Urothelium cell line (cell line): ENCODE measurements at regions not wholly inside any gene's neighbourhood (a gene's known extent, or its start where the extent isn't known, plus 50 kb on each side); places are given as distances from the start of the nearest gene placed in this dataset.

Source experiments
- DNase-seq: peaks from one replicate; pipeline ENCODE4 v3.0.0; 2011; ENCODE audit warnings: low spot score, mixed read lengths
- FAIRE-seq: peaks from 2 replicates; lab custom pipeline; 2011; peaks lifted over from hg19 to GRCh38; lab: Jason Lieb, UNC

DNA sequence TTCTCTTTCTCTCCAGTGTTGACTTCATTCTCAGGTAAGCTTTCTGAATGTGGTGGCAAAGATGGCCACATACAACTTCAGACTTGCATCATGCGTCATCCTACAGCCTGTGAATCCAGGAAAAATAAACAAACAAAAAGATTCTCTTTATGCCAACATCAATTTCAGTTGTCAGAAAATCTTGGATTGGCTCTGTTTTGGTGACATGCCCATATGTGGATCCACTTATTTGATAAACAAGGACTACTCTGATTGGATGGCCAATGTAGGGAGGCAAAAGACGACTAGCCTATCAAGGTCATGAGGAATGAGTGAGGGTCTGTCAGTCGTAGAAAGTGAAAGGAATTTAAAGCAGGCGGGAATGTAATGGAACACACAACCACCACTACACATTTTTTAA is 866.6 kb downstream of the USP25 start:
- no peak for DNase-seq
- FAIRE-seq = no peak

DNA sequence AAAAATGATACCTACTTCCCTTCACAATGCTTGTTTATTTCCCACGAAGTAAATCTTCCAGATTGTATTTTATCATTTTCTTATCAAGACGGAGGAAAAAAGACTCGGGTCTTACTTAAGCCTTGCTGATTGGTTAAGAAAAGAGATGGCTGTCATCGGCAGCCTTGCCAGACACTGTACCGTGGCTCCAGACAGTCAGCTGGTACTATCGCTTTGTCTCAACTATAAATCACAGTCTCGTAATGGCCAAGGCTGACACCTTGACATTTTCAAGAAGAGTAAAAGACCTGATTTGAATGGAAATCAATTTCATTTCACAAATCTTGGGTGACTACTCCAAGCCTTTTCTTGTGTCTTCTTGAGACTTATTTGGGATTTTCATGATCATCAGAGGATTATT is 868.0 kb downstream of the USP25 start:
- FAIRE-seq = no peak

DNA sequence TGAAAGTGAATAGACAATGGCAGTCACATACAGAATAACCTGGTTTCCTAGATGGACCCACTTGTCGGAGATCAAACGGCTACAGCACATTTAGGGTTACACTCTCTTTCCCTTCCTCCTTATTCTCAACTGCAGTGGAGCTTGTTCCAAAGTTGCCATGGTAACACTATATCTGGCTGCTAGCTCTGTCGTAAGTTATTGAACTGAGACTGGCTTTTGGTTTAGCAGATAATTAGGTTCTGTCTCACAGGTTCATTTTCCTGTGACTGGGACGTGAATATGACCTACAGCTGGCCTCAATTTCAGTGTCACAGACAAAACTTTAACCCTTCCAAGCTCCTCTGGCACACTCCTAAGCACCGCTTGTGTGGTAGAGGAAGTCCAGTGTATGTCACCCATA is 875.8 kb downstream of the USP25 start:
- no peak for DNase-seq
- FAIRE-seq = no peak

More for the DNA sequence above, 868.0 kb downstream of the USP25 start:
- no peak for DNase-seq

DNA sequence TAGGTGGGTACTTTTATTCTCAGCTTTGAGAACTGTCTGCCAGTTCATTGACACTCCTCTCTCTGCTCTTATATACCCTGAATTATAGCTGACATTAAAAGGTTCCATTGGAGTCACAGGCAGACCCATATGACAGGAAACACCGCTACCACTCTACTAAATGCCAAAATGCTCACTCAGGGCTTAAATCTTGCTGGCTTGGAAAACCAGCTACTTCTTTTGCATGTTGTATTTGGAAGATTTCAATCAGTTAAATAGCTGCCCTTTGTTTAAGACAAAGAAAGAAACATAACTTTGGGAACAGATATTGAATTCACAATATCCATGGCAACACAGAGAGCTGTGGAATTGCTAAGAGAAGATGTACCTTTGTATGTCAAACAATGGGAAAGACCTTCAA is 876.5 kb downstream of the USP25 start:
- DNase-seq (no peak), FAIRE-seq (no peak)

DNA sequence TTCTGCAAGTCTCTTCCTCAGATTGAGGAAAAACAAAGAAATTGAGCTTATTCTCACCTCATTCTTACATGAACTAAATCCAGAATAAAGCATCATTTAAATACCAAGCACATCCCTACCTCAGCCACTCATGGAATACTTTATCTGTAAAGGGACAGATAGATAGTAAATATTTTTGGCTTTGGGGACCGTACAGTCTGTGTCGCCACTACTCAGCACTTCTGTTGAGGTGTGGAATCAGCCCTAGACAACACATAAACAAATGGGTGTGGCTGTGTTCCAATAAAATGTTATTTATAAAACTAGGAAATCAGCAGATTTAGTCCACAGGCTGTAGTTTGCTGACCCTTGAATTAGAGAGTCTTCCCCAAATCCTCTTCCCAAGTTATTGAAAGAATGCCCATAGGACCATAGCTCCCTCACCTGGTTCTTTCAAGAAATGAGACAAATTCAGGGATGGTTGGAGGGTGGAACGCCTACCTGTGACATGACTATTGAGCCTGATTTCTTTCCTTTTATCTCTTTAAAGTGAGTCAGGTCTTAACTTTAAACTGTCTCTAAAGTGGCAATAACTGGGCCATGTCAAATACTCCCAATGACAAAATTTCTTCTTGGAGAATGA is 878.5 kb downstream of the USP25 start:
- DNase-seq (no peak), FAIRE-seq (no peak)

DNA sequence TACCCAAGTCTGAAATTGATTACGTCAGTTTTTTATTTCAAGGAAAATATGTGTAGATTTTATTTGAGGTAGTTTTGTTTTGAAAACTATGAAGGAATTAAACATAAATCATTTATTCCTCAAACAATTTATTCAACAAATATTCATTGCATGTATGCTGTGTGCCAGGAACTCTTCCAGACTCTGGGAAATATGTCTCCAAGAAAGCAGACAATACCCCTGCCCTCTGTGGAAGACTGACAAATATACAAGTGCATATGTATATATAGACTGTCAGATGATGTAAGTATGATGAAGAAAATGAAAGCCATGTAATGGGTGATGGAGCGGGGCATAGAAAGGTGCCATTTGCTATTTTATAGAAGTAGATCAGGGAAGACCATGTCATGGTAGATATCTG is 889.5 kb downstream of the USP25 start:
- FAIRE-seq (no peak), DNase-seq (no peak)

DNA sequence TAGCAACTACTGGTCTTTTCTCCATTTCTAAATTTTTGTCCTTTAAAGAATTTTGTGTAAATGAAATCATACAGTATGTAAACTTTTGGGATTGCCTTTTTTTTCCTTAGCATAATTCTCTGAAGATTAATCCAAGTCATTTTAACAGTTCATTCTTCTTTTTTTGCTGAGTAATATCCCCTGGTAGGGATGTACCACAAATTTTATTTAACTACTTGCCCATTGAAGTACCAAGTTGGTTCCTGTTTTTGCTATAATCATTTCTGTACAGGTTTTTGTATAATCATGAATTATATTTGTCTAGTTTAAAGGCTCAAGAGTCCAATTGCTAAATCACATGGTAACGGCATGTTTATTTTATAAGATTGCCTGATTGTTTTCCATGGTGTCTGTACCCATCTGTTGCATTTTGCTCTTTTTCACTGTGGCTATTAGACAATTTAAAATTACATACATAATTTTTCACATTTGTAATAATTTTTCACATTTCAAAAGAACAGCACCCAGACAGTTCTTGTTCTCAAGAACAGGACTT is 891.1 kb downstream of the USP25 start:
- DNase-seq (no peak), FAIRE-seq (no peak)

DNA sequence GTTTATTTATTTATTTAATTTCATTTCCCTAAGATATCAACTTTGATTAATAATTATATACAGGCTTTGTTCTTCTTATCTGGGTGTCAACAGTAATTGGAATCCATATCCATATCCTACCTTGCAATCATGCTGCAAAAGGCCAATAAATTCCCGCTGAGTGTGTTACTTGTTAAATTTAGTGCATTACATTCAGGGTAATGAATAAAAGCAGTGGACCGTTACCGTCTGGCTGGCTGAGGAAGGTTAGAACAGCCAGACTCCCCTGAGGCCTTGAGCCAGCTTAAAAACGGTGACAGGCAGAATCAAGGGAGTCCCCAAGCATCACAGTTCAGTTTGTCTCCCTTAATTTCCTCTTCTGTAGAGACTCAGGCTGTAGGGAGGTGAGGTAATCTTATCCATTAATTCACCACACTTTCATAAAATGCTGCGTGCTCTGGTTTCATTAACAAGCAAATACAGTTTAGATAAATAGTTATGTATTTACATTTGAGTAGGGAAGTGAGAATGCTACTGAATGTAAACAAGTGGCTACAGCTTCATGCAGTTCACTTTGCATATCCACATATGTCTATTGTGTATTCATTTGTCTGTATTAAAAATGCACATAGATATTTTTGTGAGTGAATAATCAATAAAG is 888.2 kb upstream of the CXADR start:
- FAIRE-seq = no peak

DNA sequence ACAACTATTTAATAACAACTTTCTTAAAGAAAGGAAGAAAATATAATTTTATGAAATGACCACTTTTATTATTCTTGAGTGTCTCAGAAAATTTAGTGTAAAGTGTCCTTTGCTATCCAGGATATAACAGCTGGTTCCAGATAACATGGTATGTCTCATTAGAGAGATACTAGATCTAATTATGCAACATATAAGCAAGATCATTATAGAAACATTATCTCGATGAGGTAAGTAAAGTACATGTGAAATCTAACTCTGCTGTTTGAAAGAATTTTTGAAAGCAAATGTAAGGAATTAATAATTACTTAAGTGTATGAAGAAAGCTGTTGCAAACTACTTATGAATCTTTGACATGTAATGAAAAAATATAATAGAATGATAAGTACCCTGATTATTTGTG is 887.4 kb upstream of the CXADR start:
- FAIRE-seq (no peak), DNase-seq (no peak)

More for the DNA sequence above, 888.2 kb upstream of the CXADR start:
- DNase-seq = no peak

DNA sequence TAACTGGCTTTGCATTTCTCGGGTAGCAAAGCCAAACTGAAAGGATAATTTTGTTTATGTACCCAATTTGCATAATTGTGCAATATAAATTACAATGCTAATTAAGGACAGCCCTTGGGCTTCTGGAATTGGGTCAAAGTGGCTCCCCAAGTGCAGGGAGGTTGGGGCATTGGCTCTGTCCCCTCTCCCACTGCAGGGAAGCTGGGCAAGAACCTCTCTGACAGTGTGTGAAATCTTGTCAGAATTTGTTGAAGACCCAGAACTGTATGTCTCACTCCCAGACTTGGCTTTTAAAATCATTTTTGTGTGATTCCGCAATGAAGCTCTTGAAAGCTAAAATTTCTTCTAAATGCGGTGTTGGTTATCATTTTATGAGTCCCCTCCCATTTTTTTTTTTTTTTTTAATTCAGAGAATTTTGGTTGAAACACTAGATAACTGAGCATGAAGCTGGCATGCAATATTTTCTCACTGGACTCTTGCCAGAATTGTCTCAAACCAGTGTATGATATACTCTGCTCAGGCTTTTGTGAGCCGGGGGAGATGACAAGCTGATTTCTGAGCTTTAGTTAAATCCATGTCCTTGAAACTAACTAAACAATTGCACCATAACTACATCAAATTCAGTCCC is 878.9 kb upstream of the CXADR start:
- FAIRE-seq (no peak), DNase-seq (no peak)

DNA sequence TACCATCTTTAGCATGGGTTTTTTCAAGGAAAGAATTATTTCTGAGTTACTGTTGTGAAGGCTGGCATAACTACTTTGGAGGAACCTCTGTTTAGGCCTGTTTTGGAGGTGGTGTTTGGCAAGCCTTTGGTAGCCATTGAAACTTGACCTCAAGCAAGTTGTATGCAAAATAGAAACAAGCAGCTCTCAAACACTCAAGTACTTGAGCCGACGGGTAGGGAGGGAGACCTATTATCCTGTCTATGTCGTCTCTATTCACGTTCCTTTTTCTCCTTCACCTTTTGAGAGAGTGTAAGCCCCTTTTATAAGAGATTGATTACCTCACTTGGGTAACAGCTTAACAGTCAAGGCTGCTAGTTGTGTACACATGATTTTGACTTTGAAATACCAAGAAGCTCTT is 878.3 kb upstream of the CXADR start:
- DNase-seq (no peak), FAIRE-seq (no peak)

DNA sequence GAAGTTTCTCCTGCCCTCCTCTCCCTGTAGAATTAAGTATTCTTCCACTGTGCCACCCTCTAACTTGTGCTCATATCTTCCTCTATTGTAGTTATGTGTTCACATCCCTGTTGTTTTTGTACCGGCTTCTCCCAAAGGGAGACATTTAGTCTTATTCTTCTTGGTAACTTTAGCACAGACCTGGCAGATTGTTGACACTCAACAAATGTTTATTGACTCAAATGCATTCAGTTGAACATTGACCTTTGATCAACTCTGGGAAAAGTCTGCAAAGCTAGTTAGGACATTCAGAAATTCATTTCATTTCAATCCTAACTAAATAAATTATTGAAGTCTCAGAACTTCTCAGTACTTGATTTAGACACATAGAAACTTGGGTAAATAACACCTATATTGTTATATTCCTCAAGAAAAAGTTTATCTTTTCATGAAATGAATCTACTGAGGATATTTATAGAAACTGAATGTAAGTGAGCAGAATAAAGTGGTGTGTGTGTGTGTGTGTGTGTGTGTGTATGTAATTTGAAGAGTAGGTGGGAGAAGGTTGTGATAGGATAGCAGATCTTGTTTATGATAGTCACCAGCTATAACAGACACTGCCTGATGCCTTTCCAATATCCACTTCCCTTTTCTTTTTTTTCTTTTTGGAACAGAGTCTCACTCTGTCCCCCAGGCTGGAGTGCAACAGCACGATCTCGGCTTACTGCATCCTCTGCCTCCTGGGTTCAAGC is 872.4 kb upstream of the CXADR start:
- DNase-seq (no peak), FAIRE-seq (no peak)

DNA sequence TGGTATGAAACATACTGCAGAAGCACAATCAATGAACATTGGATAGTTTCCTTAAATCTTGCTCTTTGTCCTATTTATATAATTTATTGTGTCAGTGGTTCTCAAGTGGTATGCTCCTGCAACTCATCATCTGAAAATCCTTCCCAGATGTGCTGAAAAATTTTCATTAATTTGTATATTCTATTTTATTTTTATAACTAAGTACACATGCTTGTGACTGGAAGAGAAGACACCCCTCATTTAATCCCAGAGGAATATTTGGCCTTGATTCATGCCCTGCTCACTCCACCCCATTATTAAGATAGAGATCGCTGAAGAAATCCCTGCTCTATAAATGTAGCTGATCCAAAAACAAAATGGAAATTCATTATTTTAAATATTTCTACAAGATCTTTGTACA is 870.5 kb upstream of the CXADR start:
- FAIRE-seq (no peak), DNase-seq (no peak)

DNA sequence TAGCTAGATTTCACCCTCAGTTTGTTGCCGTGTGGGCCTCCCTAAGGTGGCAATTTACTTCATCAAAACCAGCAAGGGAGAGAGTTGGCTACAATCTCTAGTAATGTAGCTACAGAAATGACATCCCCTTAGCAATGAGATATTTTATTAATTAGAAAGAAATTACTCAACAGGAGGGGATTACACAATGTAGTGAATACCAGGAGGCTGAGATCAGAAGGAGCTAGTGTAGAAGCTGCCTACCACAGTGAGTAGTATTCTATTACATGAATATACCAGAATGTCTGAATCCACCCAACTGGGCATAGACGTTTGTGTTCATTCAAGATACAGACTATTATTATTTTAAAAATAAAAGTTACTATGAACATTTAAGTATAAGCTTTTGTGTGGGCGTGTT is 868.2 kb upstream of the CXADR start:
- FAIRE-seq = no peak
- no peak for DNase-seq

DNA sequence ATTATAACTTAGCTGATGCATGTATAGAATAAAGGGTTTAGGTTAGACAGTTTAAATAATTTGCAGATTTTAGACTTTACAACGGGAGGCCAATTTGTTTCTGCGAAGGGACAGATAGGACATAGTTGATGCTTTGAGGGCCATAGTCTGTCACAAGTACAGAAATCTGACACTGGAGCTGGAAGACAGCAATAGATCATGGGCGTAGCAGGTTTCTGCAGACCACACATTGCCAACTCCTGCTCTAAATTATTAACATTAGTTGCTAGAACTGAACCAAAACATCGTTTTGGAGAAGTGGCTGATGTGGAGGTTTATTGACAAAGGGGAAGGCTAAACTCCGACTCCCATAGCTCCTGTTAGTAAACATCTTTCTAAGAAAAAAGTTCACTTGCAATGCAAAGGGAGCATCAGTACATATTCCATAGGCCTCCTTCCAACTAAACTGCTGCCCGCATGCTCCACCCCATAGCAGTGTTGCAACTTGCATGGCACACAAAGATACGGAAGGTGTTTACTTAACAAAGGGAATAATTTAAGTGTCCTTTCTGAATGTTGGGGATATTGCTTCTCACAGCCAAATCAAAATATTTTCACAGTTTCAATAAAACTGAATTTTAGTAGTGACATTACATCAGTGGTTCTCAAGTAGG is 862.0 kb upstream of the CXADR start:
- DNase-seq (no peak), FAIRE-seq (no peak)

DNA sequence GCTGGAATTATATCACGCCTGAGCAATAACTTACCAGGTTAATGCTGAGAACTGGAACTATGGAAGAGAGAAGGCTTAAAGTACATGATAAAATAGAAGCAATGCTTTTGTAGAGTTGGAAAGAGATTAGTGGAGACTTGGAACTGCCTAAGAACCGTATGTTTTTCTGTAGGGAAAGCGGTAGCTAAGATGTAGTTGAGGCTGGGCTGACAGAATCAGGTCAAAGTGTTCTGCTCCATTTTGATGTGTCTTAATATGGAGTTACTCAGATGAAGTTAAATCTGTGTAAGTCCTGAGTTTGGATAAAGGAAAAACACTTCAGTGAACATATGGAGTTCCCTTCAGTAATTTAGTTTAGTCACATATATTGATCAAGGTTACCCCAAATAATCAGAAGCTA is 860.9 kb upstream of the CXADR start:
- FAIRE-seq = no peak

DNA sequence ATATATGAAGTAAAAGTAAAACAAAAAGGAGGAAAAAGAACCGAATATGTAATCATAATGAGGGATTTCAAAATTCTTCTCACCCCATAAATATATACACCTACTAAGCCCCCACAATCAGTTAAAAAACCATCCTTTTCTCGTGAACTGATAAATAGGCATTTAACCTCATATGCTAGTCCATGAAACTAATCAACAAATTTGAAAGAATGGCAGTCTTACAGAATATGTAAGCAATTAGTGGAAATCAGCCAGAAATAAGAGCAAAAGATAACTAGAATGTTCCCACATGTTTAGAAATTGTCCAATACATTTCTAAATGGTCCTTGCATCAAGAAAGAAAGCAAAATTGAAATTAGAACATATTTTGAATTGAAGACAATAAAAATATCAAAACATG is 849.4 kb upstream of the CXADR start:
- DNase-seq = no peak
- FAIRE-seq = no peak

More for the DNA sequence above, 860.9 kb upstream of the CXADR start:
- no peak for DNase-seq

DNA sequence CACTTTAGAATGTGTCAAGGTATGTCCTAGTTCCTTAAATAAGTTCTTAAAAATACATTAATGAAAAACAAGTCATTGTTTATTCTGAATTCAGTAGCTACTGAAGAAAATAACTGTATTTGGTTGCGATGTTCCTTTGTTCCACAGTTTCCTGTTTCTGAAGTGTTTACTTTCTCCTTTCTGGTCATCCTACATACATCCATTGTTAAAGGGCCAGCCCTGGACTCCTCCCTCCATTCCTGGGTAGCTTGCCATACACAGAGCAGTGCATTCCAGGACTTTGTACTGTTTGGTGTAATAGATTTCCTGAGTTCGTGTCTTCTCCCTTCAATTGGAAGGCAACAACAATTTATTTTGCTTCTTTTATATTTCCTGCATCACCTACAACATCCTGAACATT is 845.4 kb upstream of the CXADR start:
- no peak for FAIRE-seq
- DNase-seq = no peak

DNA sequence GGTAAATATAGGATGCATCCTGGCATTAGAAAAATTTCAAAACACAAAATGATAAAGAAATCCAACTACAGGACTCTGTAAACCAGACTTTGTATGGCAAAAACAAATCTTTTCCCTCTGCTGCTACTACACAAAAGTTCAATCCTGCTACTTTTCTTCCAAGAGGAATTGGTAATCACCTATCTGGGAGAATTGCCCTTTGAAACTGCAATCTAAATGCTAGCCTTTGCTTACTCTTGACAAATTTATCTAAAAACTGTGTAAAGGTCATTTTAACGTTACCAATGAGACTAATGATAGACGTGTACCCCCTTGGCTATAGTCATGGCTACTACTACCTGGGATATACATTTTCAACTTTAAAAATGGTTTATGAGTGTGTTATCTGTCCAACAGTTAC is 837.9 kb upstream of the CXADR start:
- FAIRE-seq (no peak), DNase-seq (no peak)

DNA sequence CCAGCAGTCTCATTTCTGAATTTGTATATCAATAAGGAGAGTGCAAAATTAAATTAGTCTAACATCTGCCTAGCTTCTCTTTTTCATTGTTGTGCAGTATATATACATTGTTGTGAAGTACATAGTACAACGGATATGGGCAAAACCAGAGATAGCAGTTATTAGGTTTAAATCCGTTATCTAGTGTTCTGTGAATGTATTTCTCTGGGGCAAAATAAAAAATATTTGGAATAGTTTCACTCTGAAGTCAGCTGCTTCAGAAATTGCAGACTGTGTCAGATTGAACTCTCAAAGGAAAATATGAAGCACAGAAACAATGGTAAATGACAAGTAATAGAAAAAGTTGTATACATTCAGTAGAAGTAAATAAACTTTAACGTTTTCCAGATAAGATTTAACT is 836.5 kb upstream of the CXADR start:
- no peak for FAIRE-seq

More for the DNA sequence above, 836.5 kb upstream of the CXADR start:
- no peak for DNase-seq
